ENCODE measurements at regions not wholly inside any gene's neighbourhood (a gene's known extent, or its start where the extent isn't known, plus 50 kb on each side); places are given as distances from the start of the nearest gene placed in this dataset.
A peak's percentile ranks its signal among the peaks of the same experiment; 100 is the strongest.
"Not testable (repeated sequence)": the region's sequence is repeated elsewhere in the genome, so short reads cannot be mapped to it uniquely, and the experiment has no call there.

- DNase-seq (ENCODE audit: low read depth), result no peak
- H3K4me3 ChIP-seq (ENCODE audit: low read depth, low read length), result no peak overlapping the region
Observed at GRCh38 chr4:31714238-31714637, 994.1 kb downstream of the PCDH7 start.

- H3K4me3 ChIP-seq (ENCODE audit: low read depth, low read length), result no peak overlapping the region
- no peak for DNase-seq (ENCODE audit: low read depth)
Observed at GRCh38 chr4:31715302-31715701, 995.1 kb downstream of the PCDH7 start.

DNA sequence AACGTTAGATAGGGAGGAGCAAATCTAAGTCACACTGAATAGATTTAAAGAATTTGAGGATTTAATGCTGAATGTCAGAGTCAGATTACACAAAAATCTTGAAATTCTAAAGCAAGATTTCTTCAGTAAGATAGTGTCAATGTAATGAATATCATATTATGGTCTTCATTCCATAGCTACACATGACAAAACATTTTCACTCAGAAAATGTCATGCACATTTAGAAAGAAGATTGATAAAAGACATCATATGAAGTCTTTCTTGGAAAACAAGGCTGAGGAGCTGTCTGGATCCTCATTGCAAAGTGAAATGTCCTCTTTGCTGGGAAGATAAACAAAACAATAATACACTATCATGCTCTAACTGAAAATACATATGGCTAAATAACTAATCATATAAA lies 1006.9 kb downstream of the PCDH7 start:
- no peak overlapping the region for H3K4me3 ChIP-seq (ENCODE audit: low read depth, low read length)
- no peak for DNase-seq (ENCODE audit: low read depth)

DNA sequence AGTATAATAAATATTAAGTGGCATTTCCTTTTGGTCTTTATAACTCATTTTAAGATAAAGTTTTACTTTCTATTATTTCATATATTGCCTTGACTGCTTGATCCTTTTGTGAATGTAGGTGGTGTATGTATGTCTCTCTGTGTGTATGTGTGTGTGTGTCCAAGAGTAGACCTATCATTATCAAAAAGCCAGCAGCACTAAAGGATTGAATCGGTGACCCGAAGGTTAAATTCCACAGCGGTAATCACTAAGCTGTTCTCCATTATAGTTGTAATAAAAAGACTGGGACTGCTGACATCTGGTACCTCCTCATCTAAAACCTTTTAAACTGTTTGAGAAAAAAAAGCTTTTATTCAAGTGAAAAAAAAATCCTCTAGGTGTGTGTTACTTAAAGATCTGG lies 1014.8 kb downstream of the PCDH7 start:
- no peak for DNase-seq (ENCODE audit: low read depth)

GRCh38 chr4:31737419-31737818 lies 1017.2 kb downstream of the PCDH7 start:
- no peak for DNase-seq (ENCODE audit: low read depth)
- H3K4me3 ChIP-seq (ENCODE audit: low read depth, low read length), result no peak overlapping the region

More for the DNA sequence above, 1014.8 kb downstream of the PCDH7 start:
- H3K4me3 ChIP-seq (ENCODE audit: low read depth, low read length), result no peak overlapping the region

DNA sequence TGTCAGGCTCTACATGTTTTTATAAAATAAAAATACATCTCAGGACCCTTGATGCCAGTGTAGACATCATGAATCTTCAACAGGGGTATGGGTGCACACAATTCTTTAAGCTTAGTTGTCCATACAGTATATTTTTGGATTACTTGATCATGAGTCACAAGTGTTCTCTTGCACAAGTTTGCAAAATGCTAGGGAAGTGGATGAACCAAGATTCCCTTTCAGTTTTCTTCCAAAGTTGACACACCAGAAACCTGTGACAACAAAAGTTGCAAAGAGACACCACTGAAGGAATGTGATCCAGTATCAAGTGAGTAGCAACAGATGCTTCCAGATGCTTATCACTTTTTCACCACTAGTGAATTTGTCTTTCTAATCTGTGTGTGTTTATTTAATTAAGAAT lies 1021.2 kb downstream of the PCDH7 start:
- peak; percentile 4 for DNase-seq (ENCODE audit: low read depth)
- H3K4me3 ChIP-seq (ENCODE audit: low read depth, low read length), result no peak overlapping the region

DNA sequence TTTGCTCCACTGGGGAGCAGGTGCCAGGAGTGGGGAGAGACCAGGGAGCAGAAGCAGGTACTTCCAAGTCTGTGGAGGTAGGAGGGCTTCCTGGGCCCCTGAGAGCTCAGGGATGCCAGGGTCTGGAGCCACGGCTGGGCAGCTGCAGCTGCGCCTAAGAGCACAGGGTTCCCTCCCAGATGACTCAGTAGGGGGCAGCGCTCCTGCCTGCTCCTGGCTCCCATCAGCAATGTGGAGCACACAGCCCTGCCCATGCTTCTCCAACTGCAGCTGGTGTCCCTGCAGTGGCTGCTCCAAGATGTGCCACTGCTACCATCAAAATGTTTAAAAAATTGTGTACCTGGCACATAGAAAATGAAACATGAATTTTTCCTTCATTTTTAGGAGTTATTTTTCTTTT lies 1028.2 kb downstream of the PCDH7 start:
- H3K4me3 ChIP-seq (ENCODE audit: low read depth, low read length), result no peak overlapping the region
- no peak for DNase-seq (ENCODE audit: low read depth)

- not testable (repeated sequence) for H3K4me3 ChIP-seq (ENCODE audit: low read depth, low read length); DNase-seq (ENCODE audit: low read depth)
Observed at GRCh38 chr4:31750581-31750980, 1030.4 kb downstream of the PCDH7 start.

GRCh38 chr4:31755751-31756150 lies 1035.6 kb downstream of the PCDH7 start:
- no peak for DNase-seq (ENCODE audit: low read depth)
- no peak overlapping the region for H3K4me3 ChIP-seq (ENCODE audit: low read depth, low read length)

- DNase-seq (ENCODE audit: low read depth), result no peak
- H3K4me3 ChIP-seq (ENCODE audit: low read depth, low read length), result no peak overlapping the region
Observed at GRCh38 chr4:31768756-31769155, 1048.6 kb downstream of the PCDH7 start.

DNA sequence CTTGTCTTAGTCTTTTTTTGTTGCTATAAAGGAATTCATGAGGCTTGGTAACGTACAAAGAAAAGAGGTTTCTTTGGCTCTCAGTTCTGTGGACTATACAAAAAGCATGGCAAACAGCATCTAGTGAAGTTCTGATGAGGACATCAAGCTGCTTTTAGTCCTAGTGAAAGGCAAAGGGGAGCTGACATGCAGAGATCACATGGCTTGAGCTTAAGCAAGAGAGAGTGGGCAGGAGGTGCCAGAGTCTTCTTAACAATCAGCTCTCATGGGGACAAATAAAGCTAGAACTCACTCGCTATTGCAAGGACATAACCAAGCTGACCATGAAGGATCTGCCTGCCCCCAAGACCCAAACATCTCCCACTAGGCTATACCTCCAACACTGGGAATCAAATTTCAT lies 1063.1 kb downstream of the PCDH7 start:
- H3K4me3 ChIP-seq (ENCODE audit: low read depth, low read length), result no peak overlapping the region
- DNase-seq (ENCODE audit: low read depth), result no peak

- DNase-seq (ENCODE audit: low read depth), result no peak
- no peak overlapping the region for H3K4me3 ChIP-seq (ENCODE audit: low read depth, low read length)
Observed at GRCh38 chr4:31784558-31784957, 1064.4 kb downstream of the PCDH7 start.

- DNase-seq (ENCODE audit: low read depth), result no peak
- no peak overlapping the region for H3K4me3 ChIP-seq (ENCODE audit: low read depth, low read length)
Observed at GRCh38 chr4:31787701-31788100, 1067.5 kb downstream of the PCDH7 start.

- H3K4me3 ChIP-seq (ENCODE audit: low read depth, low read length), result no peak overlapping the region
- DNase-seq (ENCODE audit: low read depth), result no peak
Observed at GRCh38 chr4:31788676-31789075, 1068.5 kb downstream of the PCDH7 start.

DNA sequence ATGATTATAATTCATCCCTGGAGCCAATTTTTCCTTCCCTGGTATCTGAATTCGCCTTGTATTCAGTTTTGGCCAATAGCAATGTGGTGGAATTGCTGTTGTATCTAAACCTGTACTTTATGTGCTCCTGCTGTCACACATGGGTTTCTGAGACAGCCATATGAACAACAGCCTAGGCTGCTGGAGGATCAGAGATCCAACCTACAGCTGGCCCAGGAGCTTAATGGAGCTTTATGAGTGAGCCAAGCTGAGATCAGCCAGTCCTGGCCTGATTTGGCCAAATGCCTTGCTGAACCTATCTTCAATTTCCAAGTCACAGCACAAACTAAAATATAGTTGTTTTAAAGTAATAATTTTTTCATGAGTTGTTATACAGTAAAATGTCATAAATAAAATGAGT lies 1071.5 kb downstream of the PCDH7 start:
- no peak overlapping the region for H3K4me3 ChIP-seq (ENCODE audit: low read depth, low read length)
- no peak for DNase-seq (ENCODE audit: low read depth)

GRCh38 chr4:31793907-31794306 lies 1073.7 kb downstream of the PCDH7 start:
- H3K4me3 ChIP-seq (ENCODE audit: low read depth, low read length), result no peak overlapping the region
- DNase-seq (ENCODE audit: low read depth), result no peak

- DNase-seq (ENCODE audit: low read depth), result not testable (repeated sequence)
Observed at GRCh38 chr4:31797052-31797451, 1076.9 kb downstream of the PCDH7 start.

GRCh38 chr4:31803526-31804195 lies 1083.5 kb downstream of the PCDH7 start:
- DNase-seq (ENCODE audit: low read depth), result peak; percentile 12
- no peak overlapping the region for H3K4me3 ChIP-seq (ENCODE audit: low read depth, low read length)

More at GRCh38 chr4:31797052-31797451, 1076.9 kb downstream of the PCDH7 start:
- H3K4me3 ChIP-seq (ENCODE audit: low read depth, low read length), result not testable (repeated sequence)

- H3K4me3 ChIP-seq (ENCODE audit: low read depth, low read length), result no peak overlapping the region
- DNase-seq (ENCODE audit: low read depth), result peak; percentile 5
Observed at GRCh38 chr4:31807036-31807435, 1086.9 kb downstream of the PCDH7 start.

- no peak overlapping the region for H3K4me3 ChIP-seq (ENCODE audit: low read depth, low read length)
- no peak for DNase-seq (ENCODE audit: low read depth)
Observed at GRCh38 chr4:31844350-31844749, 1124.2 kb downstream of the PCDH7 start.

DNA sequence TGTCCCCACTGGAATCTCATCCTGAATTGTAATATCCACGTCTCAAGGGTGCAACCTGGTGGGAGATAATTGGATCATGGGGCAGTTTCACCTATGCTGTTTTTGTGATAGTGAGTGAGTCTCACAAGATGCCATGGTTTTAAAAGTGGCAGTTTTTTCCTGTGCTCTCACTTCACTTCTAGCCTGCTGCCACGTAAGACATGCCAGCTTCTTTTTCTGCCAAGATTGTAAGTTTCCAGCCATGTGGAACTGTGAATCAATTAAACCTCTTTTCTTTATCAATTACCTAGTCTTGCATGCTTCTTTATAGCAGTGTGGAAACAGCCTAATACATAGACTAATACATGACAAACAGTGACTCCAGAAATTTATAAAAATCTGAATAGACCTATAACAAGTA lies 1131.8 kb downstream of the PCDH7 start:
- H3K4me3 ChIP-seq (ENCODE audit: low read depth, low read length), result no peak overlapping the region
- no peak for DNase-seq (ENCODE audit: low read depth)

DNA sequence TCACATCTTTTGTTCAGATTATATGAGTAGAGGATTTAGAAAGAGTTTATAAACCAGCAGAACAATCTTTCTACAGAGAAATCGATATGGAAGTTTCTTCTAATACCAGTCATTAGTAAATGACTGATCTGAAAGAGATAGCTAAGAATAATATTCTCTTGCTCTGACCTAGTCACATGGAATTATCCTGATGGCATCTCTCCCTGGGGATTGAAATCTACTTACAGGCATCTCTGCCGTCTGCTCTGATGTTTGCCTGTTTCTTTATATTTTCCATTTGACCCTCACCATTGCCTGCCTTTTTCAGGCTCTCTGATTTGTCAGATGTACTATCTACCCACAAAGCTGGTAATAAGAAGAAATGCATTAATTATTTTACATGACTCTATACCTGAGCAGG lies 1157.3 kb downstream of the PCDH7 start:
- H3K4me3 ChIP-seq (ENCODE audit: low read depth, low read length), result no peak overlapping the region
- DNase-seq (ENCODE audit: low read depth), result no peak
